Nucleus accumbens (tissue), 56 donors: ENCODE measurements at regions not wholly inside any gene's neighbourhood (a gene's known extent, or its start where the extent isn't known, plus 50 kb on each side); places are given as distances from the start of the nearest gene placed in this dataset.
"Not testable (repeated sequence)": the region's sequence is repeated elsewhere in the genome, so short reads cannot be mapped to it uniquely, and the experiment has no call there.

Experiments
- DNase-seq, 56 donors: peaks; one replicate each; lab custom pipeline; 2025; lab: John Stamatoyannopoulos, UW

DNA sequence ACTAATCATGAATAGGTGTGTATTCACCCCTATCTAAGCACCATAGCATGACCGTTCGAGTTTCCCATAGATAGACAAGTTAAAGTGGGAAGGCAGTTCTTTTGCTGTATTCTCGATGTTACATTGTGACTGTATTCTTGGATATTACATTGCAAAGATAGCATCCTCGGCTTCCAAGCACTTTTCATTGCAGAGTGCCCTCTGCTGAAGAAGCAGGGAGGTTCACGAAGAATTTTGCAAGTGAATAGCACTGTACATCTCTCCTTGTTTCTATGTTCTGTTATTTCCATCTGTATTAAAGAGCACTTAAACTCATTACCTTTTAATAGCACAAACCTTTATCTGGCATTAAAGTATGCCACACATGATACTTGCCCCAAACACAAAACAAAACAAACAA, 426.7 kb upstream of the ARX start:
- DNase-seq, result peak in 3 of 56 donors; percentile 0 to 3 (median 3)

DNA sequence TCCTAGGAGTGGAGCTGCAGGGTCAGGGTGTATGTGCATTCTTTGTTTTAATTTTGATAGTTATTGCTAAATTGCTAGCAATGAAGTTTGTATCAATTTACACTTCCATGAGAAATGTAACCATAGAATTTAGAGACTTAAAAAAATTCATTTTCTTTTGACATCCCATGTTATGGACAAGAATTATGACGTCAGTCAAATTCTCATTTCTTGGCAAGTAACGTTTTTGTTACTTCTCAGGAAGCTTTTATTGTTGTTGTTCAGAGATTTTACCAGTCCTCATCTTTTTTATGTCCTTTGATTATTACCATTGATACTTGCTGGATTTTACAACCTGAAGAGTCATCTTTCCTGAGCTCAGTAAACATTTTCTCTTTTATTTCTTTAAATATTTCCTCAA, 417.5 kb upstream of the ARX start:
- no peak for DNase-seq

DNA sequence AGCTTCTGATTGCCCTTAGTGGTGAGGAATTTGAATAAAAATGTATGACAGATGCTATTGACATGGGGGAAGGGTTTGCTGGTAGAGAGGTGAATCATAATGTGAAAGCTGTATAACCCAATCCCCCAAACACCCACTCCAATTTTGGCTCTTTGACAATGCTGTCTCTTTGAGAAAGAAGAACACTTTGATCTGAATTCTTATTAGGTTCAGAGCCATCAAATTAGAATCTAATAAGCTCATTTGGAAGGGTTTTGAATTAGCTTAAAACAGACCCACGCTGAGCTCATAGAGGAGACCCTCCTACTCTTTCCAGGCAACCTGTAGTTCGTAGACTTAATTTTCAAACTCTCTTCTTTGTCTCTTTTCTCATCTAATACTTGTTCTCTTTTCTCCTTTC, 416.6 kb upstream of the ARX start:
- DNase-seq, result peak in 5 of 56 donors; percentile 0 to 13 (median 2)

DNA sequence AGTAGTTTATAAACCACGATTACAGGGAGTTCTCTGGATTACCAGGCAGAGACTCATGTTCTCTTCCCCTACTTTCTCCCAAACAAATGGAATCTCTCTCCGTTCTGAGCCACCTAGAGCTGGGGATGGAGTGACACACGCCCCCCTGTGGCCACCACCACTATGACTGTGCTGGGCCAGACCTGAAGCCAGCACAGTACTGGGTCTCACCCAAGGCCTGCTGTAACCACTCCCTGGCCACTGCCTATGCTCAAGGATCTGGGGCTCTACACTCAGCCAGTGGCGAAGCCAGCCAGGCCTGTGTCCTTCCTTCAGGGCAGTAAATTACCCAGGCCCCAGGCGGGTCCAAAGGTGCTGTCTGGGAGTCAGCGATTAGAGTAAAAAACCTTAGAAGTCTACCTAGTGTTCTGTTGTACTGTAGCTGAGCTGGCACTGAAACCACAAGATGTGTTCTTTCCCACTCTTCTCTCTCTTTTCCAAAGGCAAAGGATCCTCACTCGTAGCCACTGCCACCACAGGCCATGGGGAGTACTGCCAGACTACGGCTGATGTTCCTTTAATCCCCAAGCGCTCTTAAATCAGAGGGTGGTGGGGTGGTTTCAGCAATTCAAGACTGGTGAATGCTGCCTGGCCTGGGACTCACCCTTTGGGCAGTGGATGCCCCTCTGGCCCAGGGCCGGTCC, 412.2 kb upstream of the ARX start:
- DNase-seq, result no peak

DNA sequence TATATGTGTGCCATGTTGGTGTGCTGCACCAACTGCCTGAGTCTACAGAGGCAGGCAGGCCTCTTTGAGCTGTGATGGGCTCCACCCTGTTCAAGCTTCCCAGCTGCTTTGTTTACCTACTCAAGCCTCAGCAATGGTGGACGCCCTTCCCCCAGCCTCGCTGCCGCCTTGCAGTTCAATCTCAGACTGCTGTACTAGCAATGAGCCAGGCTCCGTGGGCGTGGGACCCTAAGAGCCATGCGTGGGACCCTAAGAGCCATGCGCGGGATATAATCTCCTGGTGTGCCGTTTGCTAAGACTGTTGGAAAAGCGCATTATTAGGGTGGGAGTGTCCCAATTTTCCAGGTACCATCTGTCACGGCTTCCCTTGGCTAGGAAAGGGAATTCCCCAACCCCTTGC, 388.4 kb upstream of the ARX start:
- not testable (repeated sequence) for DNase-seq

DNA sequence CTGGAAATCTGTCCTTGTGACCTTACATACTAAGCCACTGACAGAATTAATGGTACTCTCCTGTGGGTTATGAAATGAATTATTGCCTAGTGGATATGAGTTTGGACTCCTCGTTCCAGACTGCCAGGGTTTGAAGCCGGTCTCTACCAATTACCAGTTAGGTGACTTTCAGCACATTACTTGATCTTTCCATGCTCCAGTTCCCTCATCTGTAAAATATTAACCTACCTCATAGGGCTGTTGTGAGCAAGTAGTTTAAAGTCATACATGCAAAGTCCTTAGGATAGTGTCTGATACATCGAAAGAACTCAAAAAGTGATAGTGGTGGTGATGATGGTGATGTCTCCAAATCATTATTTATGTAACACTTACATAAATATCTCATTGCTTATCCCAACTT, 373.5 kb upstream of the ARX start:
- DNase-seq, result no peak

DNA sequence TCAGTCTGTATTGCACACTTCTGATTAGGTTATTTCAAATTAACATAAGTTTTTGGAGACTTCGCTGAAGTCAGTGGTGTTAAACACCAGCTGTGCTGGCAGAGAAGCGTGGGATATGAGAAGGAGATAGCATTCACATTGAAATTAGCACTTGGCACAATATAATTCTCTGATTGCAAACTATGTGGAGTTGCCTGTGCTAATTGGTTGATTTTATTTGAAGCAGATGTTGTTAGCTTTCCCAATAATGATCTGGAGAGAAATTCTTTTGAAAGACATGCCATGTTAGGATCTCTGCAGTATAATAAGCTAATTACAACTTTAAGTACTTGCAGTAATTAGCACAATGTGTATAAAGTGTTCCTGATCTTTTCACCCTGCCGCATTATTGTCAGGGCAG, 367.4 kb upstream of the ARX start:
- no peak for DNase-seq

DNA sequence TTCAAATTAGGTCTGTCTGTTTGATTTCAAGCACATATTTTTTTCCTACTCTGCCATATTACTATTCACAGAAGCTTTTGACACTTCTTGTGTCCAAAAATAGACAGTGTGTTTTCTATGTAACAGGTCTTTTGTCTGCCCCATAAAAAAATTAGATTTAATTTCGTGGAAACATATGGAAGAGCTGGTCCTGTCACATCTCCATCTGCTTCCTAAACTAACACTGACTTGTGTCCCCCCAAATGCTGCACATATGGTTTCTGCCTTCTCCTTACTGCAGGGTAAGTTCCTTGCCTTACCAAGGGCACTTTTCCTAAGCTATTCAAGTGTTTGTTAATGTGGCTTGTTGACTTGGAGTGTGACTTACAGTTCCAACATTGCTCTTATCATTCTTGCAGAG, 340.7 kb upstream of the ARX start:
- DNase-seq, result no peak

DNA sequence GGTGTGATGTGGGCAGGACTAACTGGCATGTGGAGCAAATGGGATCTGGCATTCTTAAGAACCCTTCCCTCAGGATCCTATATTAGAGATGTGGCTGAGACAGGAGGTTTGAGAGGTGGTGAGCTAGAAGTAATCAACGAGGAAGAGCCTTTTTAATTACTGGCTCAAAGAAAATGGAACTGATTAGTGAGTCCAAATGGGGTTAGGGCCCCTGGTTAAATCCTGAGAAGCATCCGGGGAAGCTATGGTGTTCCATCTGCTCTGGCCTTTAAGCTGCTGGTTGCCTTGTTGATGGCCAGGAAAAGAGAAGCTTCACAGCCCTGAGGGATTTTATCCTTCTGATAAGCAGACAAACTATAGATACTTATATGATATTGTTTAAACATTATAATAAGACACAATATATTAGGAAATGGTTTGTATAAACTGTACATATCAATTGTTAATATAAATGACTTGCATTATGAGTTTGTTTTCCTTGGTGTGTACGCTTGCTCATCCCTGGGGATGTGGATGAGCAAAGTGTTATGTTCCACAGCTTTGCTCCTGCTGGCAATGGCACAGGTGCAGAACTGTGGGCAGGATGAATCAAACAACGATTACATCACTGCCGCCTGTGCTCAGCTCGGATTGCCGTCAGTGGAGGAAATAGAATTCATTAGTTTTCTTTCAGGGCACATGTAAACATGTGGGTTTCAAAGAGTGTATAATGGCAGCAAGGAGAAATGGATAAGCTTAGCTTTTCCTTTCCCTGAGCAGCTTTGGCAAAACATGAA, 328.6 kb upstream of the ARX start:
- peak in 17 of 56 donors; percentile 0 to 22 (median 3) for DNase-seq

DNA sequence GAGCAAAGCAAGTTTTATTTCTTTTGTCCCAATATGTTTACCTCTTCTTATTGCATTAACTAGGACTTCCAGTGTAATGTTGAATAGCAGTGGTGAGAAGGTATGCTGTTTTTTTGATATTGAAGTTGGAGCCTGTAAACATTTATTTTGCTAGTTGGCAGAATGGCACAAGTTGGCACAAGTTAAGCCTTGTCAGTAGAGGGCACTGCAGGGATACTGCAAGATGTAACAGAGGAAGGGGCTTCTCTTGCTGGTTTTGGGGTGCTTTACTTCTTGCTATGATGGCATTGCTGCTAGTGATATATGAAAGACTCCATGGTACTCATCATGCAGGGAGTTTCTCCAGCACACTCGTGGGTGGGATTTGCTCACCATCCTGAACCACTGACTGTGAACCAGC, 327.3 kb upstream of the ARX start:
- DNase-seq, result no peak

DNA sequence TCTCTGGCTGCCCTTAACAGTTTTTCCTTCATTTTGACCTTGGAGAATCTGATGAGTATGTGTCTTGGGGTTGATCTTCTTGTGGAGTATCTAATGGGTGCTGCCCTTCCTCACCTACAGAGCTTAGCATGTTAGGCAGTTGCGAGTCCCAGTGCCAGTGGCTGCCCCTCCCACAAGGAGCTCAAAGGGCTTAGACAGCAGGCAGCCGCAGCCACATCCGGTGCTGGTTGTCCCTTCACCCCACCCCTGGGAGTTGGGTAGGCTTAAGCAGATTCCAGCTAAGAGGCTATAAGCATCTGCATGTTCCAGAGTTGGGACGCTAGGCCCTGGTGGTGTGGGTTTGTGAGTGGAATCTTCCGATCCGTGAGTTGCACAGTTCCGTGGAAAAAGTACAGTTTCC, 322.1 kb upstream of the ARX start:
- no peak for DNase-seq

DNA sequence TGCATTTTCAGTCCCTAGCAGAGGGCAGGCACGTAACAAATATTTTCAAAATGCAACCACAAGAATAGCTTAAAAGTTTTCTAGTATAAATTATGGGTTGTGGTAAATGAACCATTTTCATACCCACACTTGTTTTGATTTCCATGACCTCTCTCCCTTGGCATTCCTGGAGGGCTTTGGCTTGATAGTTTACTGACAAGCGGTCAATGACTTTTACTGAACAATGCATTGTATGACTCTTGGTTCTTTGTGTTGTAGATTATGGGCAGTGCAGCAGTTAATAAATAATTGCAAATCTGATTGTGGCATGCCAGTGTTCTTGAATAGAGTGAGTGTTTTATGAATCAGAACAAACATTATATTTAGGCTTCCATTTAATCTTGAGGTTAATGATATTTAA, 285.2 kb upstream of the ARX start:
- DNase-seq, result no peak

DNA sequence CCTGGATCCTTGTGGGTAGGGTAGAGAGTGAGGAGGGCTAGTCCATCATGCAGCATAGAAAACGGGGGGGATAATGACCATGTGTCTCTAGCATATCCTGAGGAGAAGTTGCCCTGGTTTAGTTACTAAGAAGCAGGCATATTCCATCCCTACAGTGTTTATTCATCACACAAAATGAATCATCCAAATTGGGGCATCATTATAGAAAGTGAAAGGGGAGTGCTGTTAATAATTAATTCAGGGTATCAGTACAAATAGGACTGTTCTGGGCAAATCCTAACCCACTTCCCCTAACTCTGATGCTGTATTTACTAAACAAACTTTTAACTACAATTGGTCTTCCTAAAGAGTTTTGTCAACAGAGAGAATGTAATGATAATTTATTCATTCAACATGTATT, 281.1 kb upstream of the ARX start:
- no peak for DNase-seq

DNA sequence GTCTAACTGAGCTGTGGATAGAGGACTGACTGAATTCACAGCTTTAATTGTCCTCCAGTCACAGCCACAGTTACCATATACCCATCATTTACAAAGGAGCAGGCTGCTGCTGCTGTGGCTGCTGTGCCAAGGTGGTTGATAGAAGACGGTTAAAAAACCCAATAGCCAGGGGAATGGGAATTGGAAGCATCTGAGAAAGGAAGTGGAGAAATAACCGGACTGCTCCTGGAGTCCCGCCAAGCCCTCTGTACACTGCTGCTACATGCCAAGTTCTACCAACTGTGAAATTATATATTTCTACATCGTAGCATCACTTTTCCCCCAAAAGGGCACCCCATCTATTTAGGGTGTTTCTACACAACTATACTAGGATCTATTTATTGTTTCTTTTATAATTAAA, 279.7 kb upstream of the ARX start:
- DNase-seq, result no peak

DNA sequence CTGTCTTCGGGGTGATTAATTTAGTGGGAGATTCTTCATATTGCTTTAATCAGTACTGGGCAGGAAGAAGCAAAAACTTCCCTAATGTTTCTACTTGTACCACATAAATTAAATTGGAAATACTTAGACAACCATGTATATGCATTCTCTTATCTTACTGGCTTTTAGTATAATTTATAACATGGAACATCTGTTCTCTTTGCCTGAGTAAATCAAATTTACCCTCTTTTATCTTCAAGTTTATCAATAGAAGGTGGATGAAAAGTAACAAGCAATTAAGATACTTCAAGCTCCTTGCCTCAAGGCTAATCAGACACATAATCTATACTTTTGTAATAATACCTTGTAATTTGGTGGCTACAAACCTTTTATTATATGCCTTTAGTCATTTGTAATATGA, 274.4 kb upstream of the ARX start:
- no peak for DNase-seq

DNA sequence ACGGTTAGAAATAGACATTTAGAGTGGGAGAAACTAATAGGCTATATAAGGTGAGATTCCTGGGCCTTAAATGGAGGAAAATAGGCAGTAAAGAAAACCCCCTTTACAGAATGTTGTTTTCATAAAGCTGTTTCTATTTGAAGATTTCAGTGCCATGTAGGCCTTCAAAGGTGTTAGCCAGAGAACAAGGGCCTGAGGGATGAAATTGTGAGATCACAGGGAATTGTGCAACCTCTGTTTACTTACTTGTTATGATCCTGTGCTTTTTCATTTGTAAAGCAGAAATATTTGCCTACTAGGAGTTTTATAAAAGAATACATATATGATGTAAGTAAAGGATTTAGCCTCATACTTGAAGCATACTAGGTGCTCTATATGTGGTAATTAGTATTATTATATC, 272.9 kb upstream of the ARX start:
- no peak for DNase-seq

DNA sequence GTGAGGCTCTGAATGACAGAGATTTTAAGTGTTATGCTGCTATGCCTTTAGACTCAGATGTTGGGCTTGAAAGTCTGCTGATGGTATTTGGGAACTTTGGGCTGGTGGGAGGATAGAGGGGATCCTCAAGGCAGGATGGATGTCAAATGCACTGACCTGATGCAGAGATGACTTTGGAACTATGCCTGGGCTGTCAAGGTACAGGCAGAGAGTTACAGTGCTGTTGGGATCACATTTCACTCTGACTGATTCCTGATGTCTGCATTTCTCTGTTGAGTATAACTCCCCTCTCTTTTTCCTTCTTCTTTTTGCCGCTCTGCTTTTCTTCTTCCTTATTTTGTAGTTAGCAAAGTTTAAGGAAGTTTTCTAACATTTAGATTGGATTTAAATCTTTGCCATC, 271.8 kb upstream of the ARX start:
- no peak for DNase-seq

DNA sequence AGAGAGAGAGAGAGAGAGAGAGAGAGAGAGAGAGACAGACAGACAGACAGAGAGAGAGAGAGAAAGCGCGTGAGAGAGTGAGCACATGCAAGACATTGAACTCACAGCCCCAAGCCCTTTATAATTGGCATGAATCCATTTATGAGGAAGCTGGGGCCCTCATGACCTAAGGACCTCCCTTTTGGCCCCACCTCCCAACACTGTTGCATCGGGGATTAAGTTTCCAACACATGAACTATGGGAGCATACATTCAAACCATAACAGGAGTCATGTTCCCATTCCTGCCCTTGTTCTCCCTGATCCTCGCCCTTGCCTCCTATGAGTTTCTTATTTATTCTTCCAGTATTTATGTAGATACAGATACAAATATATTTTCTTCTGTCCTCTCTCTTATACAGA, 269.8 kb upstream of the ARX start:
- DNase-seq, result no peak

DNA sequence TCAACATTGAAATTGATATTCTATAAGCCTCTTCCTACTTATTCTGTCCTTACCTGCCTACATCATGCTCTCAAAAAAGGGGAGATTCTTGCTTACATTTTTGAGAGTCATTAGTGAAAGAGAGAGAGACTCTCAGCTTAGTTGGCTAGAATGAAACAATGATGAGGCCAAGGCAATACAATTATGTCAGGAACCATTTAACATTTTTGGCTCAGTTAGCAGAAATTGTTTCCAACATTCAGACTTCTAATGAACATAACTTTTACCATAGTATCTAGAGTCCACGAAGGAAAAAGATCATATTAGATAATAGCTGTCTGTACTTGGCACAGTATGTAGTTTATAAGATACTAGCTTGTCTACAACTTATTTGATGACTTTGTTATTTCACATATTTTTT, 263.7 kb upstream of the ARX start:
- no peak for DNase-seq

DNA sequence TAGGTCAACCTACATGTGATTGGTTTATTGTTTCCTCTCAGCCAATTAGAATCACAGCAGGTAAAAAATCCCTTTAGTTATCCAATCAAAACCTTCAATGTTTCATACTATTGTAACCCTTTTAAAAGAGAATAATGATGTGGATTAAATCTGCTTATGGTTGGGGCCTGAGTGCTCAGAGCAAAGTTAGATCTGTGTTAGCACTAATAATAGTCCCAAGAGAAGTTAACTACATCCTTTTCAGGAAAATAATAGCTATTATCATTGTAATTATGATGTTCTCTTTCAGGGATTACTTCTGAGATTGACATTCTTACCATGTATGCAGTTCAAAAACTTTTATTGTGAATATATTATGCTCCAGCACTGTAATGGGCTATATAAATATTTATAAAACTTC, 262.6 kb upstream of the ARX start:
- DNase-seq, result no peak

DNA sequence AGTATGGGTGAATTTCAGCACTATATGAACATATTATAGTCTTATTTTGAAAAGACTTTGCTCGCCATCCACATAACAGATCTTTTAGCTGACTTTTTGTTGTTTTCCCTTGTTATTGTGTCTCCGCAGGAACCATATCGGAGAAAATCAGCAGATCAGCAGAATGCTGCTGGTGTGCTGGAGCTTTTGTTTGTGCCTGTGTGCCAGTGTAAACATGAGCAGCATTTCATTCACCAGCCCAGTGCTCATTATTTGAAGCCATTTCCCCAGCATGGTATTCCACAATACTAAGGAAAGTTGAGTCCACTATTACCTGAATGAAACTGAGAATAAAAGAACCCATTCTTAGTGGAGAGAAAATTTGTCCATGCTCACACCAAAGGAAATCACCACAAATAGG, 261.8 kb upstream of the ARX start:
- no peak for DNase-seq

DNA sequence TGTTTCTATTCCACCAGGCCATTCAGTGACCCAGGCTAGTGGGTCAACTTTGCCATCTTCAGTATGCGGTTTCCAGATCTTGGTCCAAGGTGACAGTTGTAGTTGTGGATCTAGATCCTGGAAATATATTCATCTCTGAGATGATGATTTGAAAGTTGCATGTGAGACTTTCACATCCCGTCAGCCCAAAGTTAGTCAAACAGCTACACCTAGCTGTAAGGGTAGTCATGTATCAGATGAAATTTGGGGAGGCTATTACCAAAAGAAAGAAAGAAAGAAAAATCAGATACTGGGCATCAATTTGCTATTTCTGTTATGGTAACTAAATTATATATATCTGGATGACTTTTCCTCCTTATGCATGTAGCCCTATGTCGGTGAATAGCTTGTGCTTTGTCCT, 259.4 kb upstream of the ARX start:
- no peak for DNase-seq

DNA sequence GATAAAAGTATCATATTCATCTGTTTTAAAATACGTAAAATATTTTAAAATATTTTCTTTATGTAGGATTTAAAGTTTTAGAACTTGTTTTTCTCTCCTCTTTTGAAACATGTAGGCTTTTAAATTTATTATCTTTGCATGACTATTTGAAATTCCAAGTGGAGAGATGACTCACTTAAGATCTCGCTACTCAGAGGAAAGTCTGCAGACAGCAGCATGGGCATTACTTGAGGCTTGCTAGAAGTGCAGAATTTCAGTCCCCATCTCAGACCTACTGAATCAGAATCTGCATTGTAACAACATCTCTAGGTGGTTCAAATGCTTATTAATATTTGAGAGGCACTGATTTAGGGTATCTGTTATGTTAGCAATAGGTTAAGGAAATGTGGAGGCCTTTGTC, 225.7 kb upstream of the ARX start:
- DNase-seq, result no peak
